Ascending aorta (tissue), 2 donors: ENCODE measurements at regions not wholly inside any gene's neighbourhood (a gene's known extent, or its start where the extent isn't known, plus 50 kb on each side); places are given as distances from the start of the nearest gene placed in this dataset.
A peak's percentile ranks its signal among the peaks of the same experiment; 100 is the strongest.

Experiments
- DNase-seq, 2 donors: peaks; one replicate each; pipeline ENCODE4 v3.0.0-alpha.2; 2019; ENCODE audit warnings: low spot score in 2 of 2
- H3K27ac ChIP-seq, 2 donors: fragments of 200-600 bp; sonication (generic); one replicate each; pipeline ENCODE4 v1.5.1; 2016 to 2017; ENCODE audit warnings: mild to moderate bottlenecking in 1 of 2
- H3K27me3 ChIP-seq: fragments of 200-600 bp; sonication (generic); one replicate; pipeline ENCODE4 v1.5.1; 2017
- H3K36me3 ChIP-seq, 2 donors: fragments of 200-600 bp; sonication (generic); one replicate each; pipeline ENCODE4 v1.5.1; 2016
- H3K4me1 ChIP-seq, 2 donors: fragments of 200-600 bp; sonication (generic); one replicate each; pipeline ENCODE4 v1.5.1; 2016 to 2017; ENCODE audit warnings: mild to moderate bottlenecking in 1 of 2
- H3K4me3 ChIP-seq, 2 donors: fragments of 200-600 bp; sonication (generic); one replicate each; pipeline ENCODE4 v1.5.1; 2016 to 2017; ENCODE audit warnings: mild to moderate bottlenecking in 1 of 2
- H3K9me3 ChIP-seq, 2 donors: fragments of 200-600 bp; sonication (generic); one replicate each; pipeline ENCODE4 v1.5.1; 2016
- CTCF ChIP-seq, 3 experiments: fragments of 200-600 bp in 2 of 3; fragments of 450-650 bp in 1 of 3; sonication (generic) in 2 of 3; IDR thresholded peaks; one replicate each; pipeline ENCODE4 v1.5.1; 2016 to 2019; ENCODE audit warnings: antibody characterized with exemption in 3 of 3, mild to moderate bottlenecking in 1 of 3, moderate library complexity in 1 of 3
- intact Hi-C: fragments of 100-400 bp; cut with DNase I; formaldehyde crosslinking; loops from one replicate; pipeline ENCODE4 v1.15.1; 2023

- intact Hi-C loops: no loop called here
- Histone ChIP-seq H3K9me3 (no peaks in the 10 kb centered on the region), H3K27ac (no peak overlapping the region), H3K36me3 (no peaks in the 10 kb centered on the region), H3K4me3 (no peak overlapping the region), H3K27me3 (no peaks in the 10 kb centered on the region), H3K4me1 (peaks cover 0 to 6% of the 10 kb centered on the region in 2 donors)
- no peak for TF ChIP-seq CTCF (IDR thresholded peaks at IDR 0.05)
- no peak for DNase-seq
Measured at GRCh38 chr3:106830334-106830733, 546.9 kb upstream of the CCDC54 start.

GRCh38 chr3:106836906-106837305 is 540.3 kb upstream of the CCDC54 start:
- no peaks in the 10 kb centered on the region for H3K36me3 ChIP-seq

GRCh38 chr3:106837616-106838015 is 539.6 kb upstream of the CCDC54 start:
- Histone ChIP-seq H3K9me3 (no peaks in the 10 kb centered on the region), H3K4me1 (peaks cover 0 to 7% of the 10 kb centered on the region in 2 donors), H3K27ac (no peak overlapping the region), H3K36me3 (no peaks in the 10 kb centered on the region), H3K4me3 (no peak overlapping the region), H3K27me3 (no peaks in the 10 kb centered on the region)
- TF ChIP-seq CTCF (IDR thresholded peaks at IDR 0.05): no peak
- no peak for DNase-seq
- intact Hi-C loops: no loop called here

More at GRCh38 chr3:106836906-106837305, 540.3 kb upstream of the CCDC54 start:
- TF ChIP-seq CTCF (IDR thresholded peaks at IDR 0.05): no peak
- no peaks in the 10 kb centered on the region for H3K27me3 ChIP-seq
- H3K4me1 ChIP-seq: peaks cover 0 to 7% of the 10 kb centered on the region in 2 donors
- no peaks in the 10 kb centered on the region for H3K9me3 ChIP-seq
- no peak for DNase-seq
- no peak overlapping the region for H3K4me3 ChIP-seq
- intact Hi-C loops: no loop called here
- H3K27ac ChIP-seq: no peak overlapping the region

- no peaks in the 10 kb centered on the region for H3K36me3 ChIP-seq
- no peak for DNase-seq
- no peaks in the 10 kb centered on the region for H3K27me3 ChIP-seq
- H3K4me1 ChIP-seq: peaks cover 0 to 7% of the 10 kb centered on the region in 2 donors
- H3K4me3 ChIP-seq: no peak overlapping the region
- no peak for TF ChIP-seq CTCF (IDR thresholded peaks at IDR 0.05)
- intact Hi-C loops: no loop called here
- no peaks in the 10 kb centered on the region for H3K9me3 ChIP-seq
- peak overlapping the region; percentile 29 to 40 for H3K27ac ChIP-seq
Measured at GRCh38 chr3:106839576-106840280, 537.5 kb upstream of the CCDC54 start.

GRCh38 chr3:106840319-106840718 is 536.9 kb upstream of the CCDC54 start:
- H3K9me3 ChIP-seq: no peaks in the 10 kb centered on the region

More at GRCh38 chr3:106840319-106840718, 536.9 kb upstream of the CCDC54 start:
- no peaks in the 10 kb centered on the region for H3K27me3 ChIP-seq
- TF ChIP-seq CTCF (IDR thresholded peaks at IDR 0.05): no peak
- no peak overlapping the region for H3K4me3 ChIP-seq
- no peaks in the 10 kb centered on the region for H3K36me3 ChIP-seq
- DNase-seq: no peak
- H3K4me1 ChIP-seq: peaks cover 0 to 7% of the 10 kb centered on the region in 2 donors
- intact Hi-C loops: no loop called here
- H3K27ac ChIP-seq: no peak overlapping the region
